ENCODE measurements at regions not wholly inside any gene's neighbourhood (a gene's known extent, or its start where the extent isn't known, plus 50 kb on each side); places are given as distances from the start of the nearest gene placed in this dataset.

GRCh38 chr7:93039786-93040185 is 78.0 kb downstream of the SAMD9 start:
- Histone ChIP-seq H3K27me3 (replicated peaks in 2 of 5; ENCODE audit: control insufficient read depth in 4 of 5, insufficient read depth in 5 of 5, low read length in 4 of 5) (peaks cover 0 to 2% (median 0%) of the 10 kb centered on the region in 5 experiments), H3K36me3 (ENCODE audit: control insufficient read depth in 4 of 4, insufficient read depth in 4 of 4, low read length in 3 of 4) (no peaks in the 10 kb centered on the region), H3K4me1 (ENCODE audit: control extremely low read depth in 1 of 4, control insufficient read depth in 4 of 4, insufficient read depth in 4 of 4, low read length in 3 of 4) (peaks cover 0 to 3% (median 1%) of the 10 kb centered on the region in 4 experiments), H3K27ac (ENCODE audit: insufficient read depth in 1 of 2, low read depth in 1 of 2, low read length in 2 of 2, poor library complexity in 1 of 2, severe bottlenecking in 2 of 2) (no peak overlapping the region), H3K9me3 (ENCODE audit: control extremely low read depth in 1 of 5, control insufficient read depth in 4 of 5, insufficient read depth in 2 of 5, low read depth in 1 of 5, low read length in 4 of 5) (peaks cover 0 to 3% (median 0%) of the 10 kb centered on the region in 5 experiments), H3K4me3 (ENCODE audit: control insufficient read depth in 1 of 7, extremely low read depth in 1 of 7, insufficient read depth in 4 of 7, low read depth in 2 of 7, low read length in 6 of 7) (no peak overlapping the region)
- POLR2A ChIA-PET = no interaction called here
- WGBS (ENCODE audit: insufficient coverage) = 100% methylated on average over 2 of the region's 3 CpGs
- CTCF ChIA-PET = interaction anchor here (1.0 kb wide), 1 partner anchor 418 kb away, joined by 3 read pairs; no protein-coding TSS in a partner anchor
- DNase-seq = peak in 2 of 3 donors; percentile 29 to 34

- no peak overlapping the region for H3K27ac ChIP-seq (ENCODE audit: insufficient read depth in 1 of 2, low read depth in 1 of 2, low read length in 2 of 2, poor library complexity in 1 of 2, severe bottlenecking in 2 of 2)
- POLR2A ChIA-PET = no interaction called here
These were observed 78.5 kb downstream of the SAMD9 start for GRCh38 chr7:93039282-93039681.

GRCh38 chr7:93036807-93037206 is 81.0 kb downstream of the SAMD9 start:
- no peak overlapping the region for H3K27ac ChIP-seq (ENCODE audit: insufficient read depth in 1 of 2, low read depth in 1 of 2, low read length in 2 of 2, poor library complexity in 1 of 2, severe bottlenecking in 2 of 2)
- CTCF ChIA-PET = interaction anchor here (1.1 to 1.2 kb wide), 2 partner anchors 11 to 12 kb away, joined by 3 to 4 read pairs; no protein-coding TSS in a partner anchor
- H3K9me3 ChIP-seq (ENCODE audit: control extremely low read depth in 1 of 5, control insufficient read depth in 4 of 5, insufficient read depth in 2 of 5, low read depth in 1 of 5, low read length in 4 of 5) = peaks cover 0 to 5% (median 2%) of the 10 kb centered on the region in 5 experiments
- no peak overlapping the region for H3K4me3 ChIP-seq (ENCODE audit: control insufficient read depth in 1 of 7, extremely low read depth in 1 of 7, insufficient read depth in 4 of 7, low read depth in 2 of 7, low read length in 6 of 7)
- H3K4me1 ChIP-seq (ENCODE audit: control extremely low read depth in 1 of 4, control insufficient read depth in 4 of 4, insufficient read depth in 4 of 4, low read length in 3 of 4) = no peaks in the 10 kb centered on the region
- WGBS (ENCODE audit: insufficient coverage) = 70% methylated on average over 2 of the region's 2 CpGs
- DNase-seq = no peak
- no peaks in the 10 kb centered on the region for H3K27me3 ChIP-seq (replicated peaks in 2 of 5; ENCODE audit: control insufficient read depth in 4 of 5, insufficient read depth in 5 of 5, low read length in 4 of 5)
- H3K36me3 ChIP-seq (ENCODE audit: control insufficient read depth in 4 of 4, insufficient read depth in 4 of 4, low read length in 3 of 4) = no peaks in the 10 kb centered on the region
- POLR2A ChIA-PET = no interaction called here

More at GRCh38 chr7:93039282-93039681, 78.5 kb downstream of the SAMD9 start:
- peaks cover 0 to 3% (median 0%) of the 10 kb centered on the region in 5 experiments for H3K9me3 ChIP-seq (ENCODE audit: control extremely low read depth in 1 of 5, control insufficient read depth in 4 of 5, insufficient read depth in 2 of 5, low read depth in 1 of 5, low read length in 4 of 5)
- 93% methylated on average over 3 of the region's 3 CpGs for WGBS (ENCODE audit: insufficient coverage)
- CTCF ChIA-PET = interaction anchor here (1.0 kb wide), 1 partner anchor 418 kb away, joined by 3 read pairs; no protein-coding TSS in a partner anchor
- no peak overlapping the region for H3K4me3 ChIP-seq (ENCODE audit: control insufficient read depth in 1 of 7, extremely low read depth in 1 of 7, insufficient read depth in 4 of 7, low read depth in 2 of 7, low read length in 6 of 7)
- H3K27me3 ChIP-seq (replicated peaks in 2 of 5; ENCODE audit: control insufficient read depth in 4 of 5, insufficient read depth in 5 of 5, low read length in 4 of 5) = peaks cover 0 to 2% (median 0%) of the 10 kb centered on the region in 5 experiments
- H3K4me1 ChIP-seq (ENCODE audit: control extremely low read depth in 1 of 4, control insufficient read depth in 4 of 4, insufficient read depth in 4 of 4, low read length in 3 of 4) = peaks cover 0 to 3% (median 1%) of the 10 kb centered on the region in 4 experiments
- no peaks in the 10 kb centered on the region for H3K36me3 ChIP-seq (ENCODE audit: control insufficient read depth in 4 of 4, insufficient read depth in 4 of 4, low read length in 3 of 4)
- no peak for DNase-seq

GRCh38 chr7:93036149-93036640 is 81.6 kb downstream of the SAMD9 start:
- Histone ChIP-seq H3K27ac (ENCODE audit: insufficient read depth in 1 of 2, low read depth in 1 of 2, low read length in 2 of 2, poor library complexity in 1 of 2, severe bottlenecking in 2 of 2) (no peak overlapping the region), H3K36me3 (ENCODE audit: control insufficient read depth in 4 of 4, insufficient read depth in 4 of 4, low read length in 3 of 4) (no peaks in the 10 kb centered on the region), H3K4me3 (ENCODE audit: control insufficient read depth in 1 of 7, extremely low read depth in 1 of 7, insufficient read depth in 4 of 7, low read depth in 2 of 7, low read length in 6 of 7) (no peak overlapping the region), H3K27me3 (replicated peaks in 2 of 5; ENCODE audit: control insufficient read depth in 4 of 5, insufficient read depth in 5 of 5, low read length in 4 of 5) (no peaks in the 10 kb centered on the region), H3K9me3 (ENCODE audit: control extremely low read depth in 1 of 5, control insufficient read depth in 4 of 5, insufficient read depth in 2 of 5, low read depth in 1 of 5, low read length in 4 of 5) (peaks cover 0 to 8% (median 5%) of the 10 kb centered on the region in 5 experiments), H3K4me1 (ENCODE audit: control extremely low read depth in 1 of 4, control insufficient read depth in 4 of 4, insufficient read depth in 4 of 4, low read length in 3 of 4) (no peaks in the 10 kb centered on the region)
- WGBS (ENCODE audit: insufficient coverage) = 100% methylated on average over 1 of the region's 1 CpG
- CTCF ChIA-PET = interaction anchor here (1.1 to 1.2 kb wide), 2 partner anchors 11 to 12 kb away, joined by 3 to 4 read pairs; no protein-coding TSS in a partner anchor
- POLR2A ChIA-PET = no interaction called here
- DNase-seq = no peak

GRCh38 chr7:93031795-93032194 is 86.0 kb downstream of the SAMD9 start:
- Histone ChIP-seq H3K27ac (ENCODE audit: insufficient read depth in 1 of 2, low read depth in 1 of 2, low read length in 2 of 2, poor library complexity in 1 of 2, severe bottlenecking in 2 of 2) (no peak overlapping the region), H3K9me3 (ENCODE audit: control extremely low read depth in 1 of 5, control insufficient read depth in 4 of 5, insufficient read depth in 2 of 5, low read depth in 1 of 5, low read length in 4 of 5) (peaks cover 1 to 13% (median 5%) of the 10 kb centered on the region in 5 experiments), H3K36me3 (ENCODE audit: control insufficient read depth in 4 of 4, insufficient read depth in 4 of 4, low read length in 3 of 4) (no peaks in the 10 kb centered on the region), H3K4me3 (ENCODE audit: control insufficient read depth in 1 of 7, extremely low read depth in 1 of 7, insufficient read depth in 4 of 7, low read depth in 2 of 7, low read length in 6 of 7) (no peak overlapping the region), H3K4me1 (ENCODE audit: control extremely low read depth in 1 of 4, control insufficient read depth in 4 of 4, insufficient read depth in 4 of 4, low read length in 3 of 4) (no peaks in the 10 kb centered on the region), H3K27me3 (replicated peaks in 2 of 5; ENCODE audit: control insufficient read depth in 4 of 5, insufficient read depth in 5 of 5, low read length in 4 of 5) (no peaks in the 10 kb centered on the region)
- CTCF ChIA-PET = no interaction called here
- DNase-seq = no peak
- POLR2A ChIA-PET = no interaction called here

GRCh38 chr7:93030605-93031225 is 87.1 kb downstream of the SAMD9 start:
- no peak for DNase-seq
- H3K4me1 ChIP-seq (ENCODE audit: control extremely low read depth in 1 of 4, control insufficient read depth in 4 of 4, insufficient read depth in 4 of 4, low read length in 3 of 4) = no peaks in the 10 kb centered on the region
- H3K4me3 ChIP-seq (ENCODE audit: control insufficient read depth in 1 of 7, extremely low read depth in 1 of 7, insufficient read depth in 4 of 7, low read depth in 2 of 7, low read length in 6 of 7) = no peak overlapping the region
- ChIA-PET POLR2A (no interaction called here), CTCF (interaction anchor here (1.0 kb wide), 1 partner anchor 30 kb away, joined by 3 read pairs; no protein-coding TSS in a partner anchor)
- no peaks in the 10 kb centered on the region for H3K36me3 ChIP-seq (ENCODE audit: control insufficient read depth in 4 of 4, insufficient read depth in 4 of 4, low read length in 3 of 4)
- H3K27ac ChIP-seq (ENCODE audit: insufficient read depth in 1 of 2, low read depth in 1 of 2, low read length in 2 of 2, poor library complexity in 1 of 2, severe bottlenecking in 2 of 2) = no peak overlapping the region
- no peaks in the 10 kb centered on the region for H3K27me3 ChIP-seq (replicated peaks in 2 of 5; ENCODE audit: control insufficient read depth in 4 of 5, insufficient read depth in 5 of 5, low read length in 4 of 5)
- H3K9me3 ChIP-seq (ENCODE audit: control extremely low read depth in 1 of 5, control insufficient read depth in 4 of 5, insufficient read depth in 2 of 5, low read depth in 1 of 5, low read length in 4 of 5) = peaks cover 1 to 13% (median 5%) of the 10 kb centered on the region in 5 experiments

GRCh38 chr7:93029056-93029455 is 88.7 kb downstream of the SAMD9 start:
- no peak overlapping the region for H3K27ac ChIP-seq (ENCODE audit: insufficient read depth in 1 of 2, low read depth in 1 of 2, low read length in 2 of 2, poor library complexity in 1 of 2, severe bottlenecking in 2 of 2)
- no peak for DNase-seq
- peaks cover 1 to 13% (median 5%) of the 10 kb centered on the region in 5 experiments for H3K9me3 ChIP-seq (ENCODE audit: control extremely low read depth in 1 of 5, control insufficient read depth in 4 of 5, insufficient read depth in 2 of 5, low read depth in 1 of 5, low read length in 4 of 5)
- no peaks in the 10 kb centered on the region for H3K36me3 ChIP-seq (ENCODE audit: control insufficient read depth in 4 of 4, insufficient read depth in 4 of 4, low read length in 3 of 4)
- CTCF ChIA-PET = no interaction called here
- no peaks in the 10 kb centered on the region for H3K27me3 ChIP-seq (replicated peaks in 2 of 5; ENCODE audit: control insufficient read depth in 4 of 5, insufficient read depth in 5 of 5, low read length in 4 of 5)
- 89% methylated on average over 7 of the region's 7 CpGs for WGBS (ENCODE audit: insufficient coverage)
- H3K4me1 ChIP-seq (ENCODE audit: control extremely low read depth in 1 of 4, control insufficient read depth in 4 of 4, insufficient read depth in 4 of 4, low read length in 3 of 4) = no peaks in the 10 kb centered on the region
- POLR2A ChIA-PET = no interaction called here
- H3K4me3 ChIP-seq (ENCODE audit: control insufficient read depth in 1 of 7, extremely low read depth in 1 of 7, insufficient read depth in 4 of 7, low read depth in 2 of 7, low read length in 6 of 7) = no peak overlapping the region
